C4-2B (cell line): ENCODE measurements at regions not wholly inside any gene's neighbourhood (a gene's known extent, or its start where the extent isn't known, plus 50 kb on each side); places are given as distances from the start of the nearest gene placed in this dataset.

Source experiments
- CTCF ChIP-seq: fragments of 450-650 bp; conservative IDR thresholded peaks from 2 replicates; pipeline ENCODE4 v1.5.1; 2017; ENCODE audit warnings: mild to moderate bottlenecking
- ZFX ChIP-seq: fragments of 450-650 bp; IDR thresholded peaks from 2 replicates; pipeline ENCODE4 v1.6.1; 2017

GRCh38 chr11:98507208-98507607 lies 513.5 kb upstream of the CNTN5 start:
- no peak for TF ChIP-seq CTCF
- TF ChIP-seq ZFX: no peak
